ENCODE measurements at regions not wholly inside any gene's neighbourhood (a gene's known extent, or its start where the extent isn't known, plus 50 kb on each side); places are given as distances from the start of the nearest gene placed in this dataset.

DNA sequence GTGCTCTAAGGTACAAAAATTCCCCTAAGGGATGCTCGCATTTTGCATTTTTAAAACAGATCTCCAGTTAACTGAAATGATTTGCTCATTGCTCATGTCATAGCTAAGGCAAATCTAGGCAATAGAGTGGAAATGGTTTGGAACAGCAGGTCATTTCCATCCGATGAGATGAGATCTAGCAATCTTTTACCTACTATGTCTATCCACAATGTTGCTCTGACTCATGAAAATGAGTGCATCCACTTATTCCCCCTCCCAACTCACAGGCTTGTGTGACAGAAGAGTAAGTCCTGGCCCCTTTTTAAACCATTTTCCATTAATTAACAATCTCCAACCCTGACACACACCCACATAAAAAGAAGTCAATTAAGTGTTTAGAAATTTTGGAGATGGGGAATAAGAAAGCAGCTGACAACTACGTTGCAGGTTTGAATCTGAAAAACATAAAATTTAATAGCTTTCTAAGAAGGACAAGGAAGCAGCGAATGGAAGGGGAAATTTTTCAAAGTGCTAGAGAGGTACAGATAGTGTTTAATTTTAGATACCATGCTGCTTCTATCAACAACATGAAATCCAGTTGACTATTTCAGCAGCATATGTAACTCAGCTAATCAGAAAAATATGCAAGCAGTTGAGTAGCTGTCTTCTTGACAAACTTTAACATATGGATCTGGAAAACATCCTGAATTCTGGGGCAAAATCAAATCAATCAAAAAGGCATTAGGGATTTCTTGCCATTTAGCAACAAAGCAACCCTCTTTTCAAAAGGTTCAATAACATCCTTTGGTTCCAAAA, 112.0 kb downstream of the TMCO5A start:
- Mint-ChIP-seq H3K27me3 (ENCODE audit: low read depth in 3 of 3) (peaks cover 1 to 3% (median 2%) of the 10 kb centered on the region in 3 donors), H3K27ac (no peak overlapping the region), H3K4me1 (peaks cover 50% of the 10 kb centered on the region), H3K9me3 (peaks cover 0 to 7% (median 0%) of the 10 kb centered on the region in 7 donors), H3K4me3 (no peak overlapping the region), H3K36me3 (peaks cover 4 to 5% of the 10 kb centered on the region in 2 donors)
- no peaks in the 10 kb centered on the region for H3K79me2 ChIP-seq (ENCODE audit: insufficient read depth, low read length)
- TF ChIP-seq, protein P1, sequence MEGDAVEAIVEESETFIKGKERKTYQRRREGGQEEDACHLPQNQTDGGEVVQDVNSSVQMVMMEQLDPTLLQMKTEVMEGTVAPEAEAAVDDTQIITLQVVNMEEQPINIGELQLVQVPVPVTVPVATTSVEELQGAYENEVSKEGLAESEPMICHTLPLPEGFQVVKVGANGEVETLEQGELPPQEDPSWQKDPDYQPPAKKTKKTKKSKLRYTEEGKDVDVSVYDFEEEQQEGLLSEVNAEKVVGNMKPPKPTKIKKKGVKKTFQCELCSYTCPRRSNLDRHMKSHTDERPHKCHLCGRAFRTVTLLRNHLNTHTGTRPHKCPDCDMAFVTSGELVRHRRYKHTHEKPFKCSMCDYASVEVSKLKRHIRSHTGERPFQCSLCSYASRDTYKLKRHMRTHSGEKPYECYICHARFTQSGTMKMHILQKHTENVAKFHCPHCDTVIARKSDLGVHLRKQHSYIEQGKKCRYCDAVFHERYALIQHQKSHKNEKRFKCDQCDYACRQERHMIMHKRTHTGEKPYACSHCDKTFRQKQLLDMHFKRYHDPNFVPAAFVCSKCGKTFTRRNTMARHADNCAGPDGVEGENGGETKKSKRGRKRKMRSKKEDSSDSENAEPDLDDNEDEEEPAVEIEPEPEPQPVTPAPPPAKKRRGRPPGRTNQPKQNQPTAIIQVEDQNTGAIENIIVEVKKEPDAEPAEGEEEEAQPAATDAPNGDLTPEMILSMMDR (IDR thresholded peaks at IDR 0.05), result no peak
- no peak overlapping the region for H2AFZ ChIP-seq (ENCODE audit: insufficient read depth, low read depth, low read length, poor library complexity, severe bottlenecking)
- no peak overlapping the region for H3K4me3 ChIP-seq (replicated peaks in 1 of 3; ENCODE audit: low read depth in 2 of 3, low read length in 3 of 3)
- H3K27ac ChIP-seq (ENCODE audit: low read depth in 1 of 2, low read length in 2 of 2), result no peak overlapping the region
- no peaks in the 10 kb centered on the region for H3K36me3 ChIP-seq (replicated peaks in 1 of 2; ENCODE audit: control insufficient read depth in 1 of 2, insufficient read depth in 2 of 2, low read length in 2 of 2)
- no peaks in the 10 kb centered on the region for H4K20me1 ChIP-seq (ENCODE audit: insufficient read depth, low read length)
- no peak overlapping the region for H3K9ac ChIP-seq (ENCODE audit: insufficient read depth, low read length, poor library complexity, severe bottlenecking)
- no peak overlapping the region for H3K4me2 ChIP-seq (replicated peaks; ENCODE audit: extremely low read depth, low read length, poor library complexity, severe bottlenecking)
- no peak for DNase-seq
- WGBS (ENCODE audit: insufficient coverage), result 100% methylated on average over 1 of the region's 4 CpGs
- no peaks in the 10 kb centered on the region for H3K9me3 ChIP-seq (replicated peaks in 1 of 2; ENCODE audit: control insufficient read depth in 1 of 2, insufficient read depth in 1 of 2, low read length in 2 of 2)
- intact Hi-C loops (cut with micrococcal nuclease), result no loop called here
- H3K4me1 ChIP-seq (ENCODE audit: control insufficient read depth in 1 of 2, insufficient read depth in 2 of 2, low read length in 2 of 2), result peaks cover 52 to 55% of the 10 kb centered on the region in 2 donors
- no peaks in the 10 kb centered on the region for H3K27me3 ChIP-seq (ENCODE audit: control insufficient read depth in 2 of 2, insufficient read depth in 2 of 2, low read length in 2 of 2)

DNA sequence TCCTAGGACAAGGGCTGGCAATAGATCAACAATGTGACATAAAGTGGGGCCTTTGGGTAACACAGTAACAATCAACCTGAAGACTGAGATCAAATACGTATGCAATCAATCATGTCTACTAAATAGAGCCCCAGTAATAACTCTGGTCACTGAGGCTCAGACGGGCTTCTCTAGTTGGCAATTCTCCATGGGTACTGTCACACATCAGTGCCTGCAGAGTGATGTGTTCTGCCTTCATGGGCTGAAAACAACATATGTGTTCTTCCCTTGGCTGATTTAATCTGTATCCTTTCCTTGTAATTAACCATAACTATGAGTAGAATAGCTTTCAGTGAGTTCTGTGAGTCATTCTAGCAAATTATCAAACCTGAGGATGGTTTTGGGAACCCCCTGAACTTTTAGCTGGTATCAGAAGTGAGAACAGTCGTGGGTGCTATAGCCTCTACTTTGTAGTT, 113.6 kb downstream of the TMCO5A start:
- H3K4me2 ChIP-seq (replicated peaks; ENCODE audit: extremely low read depth, low read length, poor library complexity, severe bottlenecking), result no peak overlapping the region
- intact Hi-C loops (cut with micrococcal nuclease), result no loop called here
- no peaks in the 10 kb centered on the region for H3K27me3 ChIP-seq (ENCODE audit: control insufficient read depth in 2 of 2, insufficient read depth in 2 of 2, low read length in 2 of 2)
- Mint-ChIP-seq H3K36me3 (peaks cover 4 to 5% of the 10 kb centered on the region in 2 donors), H3K9me3 (peaks cover 0 to 7% (median 0%) of the 10 kb centered on the region in 7 donors), H3K4me3 (no peak overlapping the region), H3K27me3 (ENCODE audit: low read depth in 3 of 3) (peaks cover 0 to 3% (median 2%) of the 10 kb centered on the region in 3 donors), H3K27ac (no peak overlapping the region), H3K4me1 (peaks cover 39% of the 10 kb centered on the region)
- WGBS (ENCODE audit: insufficient coverage), result 100% methylated on average over 1 of the region's 3 CpGs
- no peak overlapping the region for H2AFZ ChIP-seq (ENCODE audit: insufficient read depth, low read depth, low read length, poor library complexity, severe bottlenecking)
- TF ChIP-seq, protein P1 (IDR thresholded peaks at IDR 0.05), result no peak
- no peak overlapping the region for H3K9ac ChIP-seq (ENCODE audit: insufficient read depth, low read length, poor library complexity, severe bottlenecking)
- no peaks in the 10 kb centered on the region for H4K20me1 ChIP-seq (ENCODE audit: insufficient read depth, low read length)
- no peaks in the 10 kb centered on the region for H3K36me3 ChIP-seq (replicated peaks in 1 of 2; ENCODE audit: control insufficient read depth in 1 of 2, insufficient read depth in 2 of 2, low read length in 2 of 2)
- no peak for DNase-seq
- H3K4me3 ChIP-seq (replicated peaks in 1 of 3; ENCODE audit: low read depth in 2 of 3, low read length in 3 of 3), result no peak overlapping the region
- H3K9me3 ChIP-seq (replicated peaks in 1 of 2; ENCODE audit: control insufficient read depth in 1 of 2, insufficient read depth in 1 of 2, low read length in 2 of 2), result no peaks in the 10 kb centered on the region
- H3K79me2 ChIP-seq (ENCODE audit: insufficient read depth, low read length), result no peaks in the 10 kb centered on the region
- H3K27ac ChIP-seq (ENCODE audit: low read depth in 1 of 2, low read length in 2 of 2), result no peak overlapping the region
- H3K4me1 ChIP-seq (ENCODE audit: control insufficient read depth in 1 of 2, insufficient read depth in 2 of 2, low read length in 2 of 2), result peaks cover 41 to 45% of the 10 kb centered on the region in 2 donors

All from CD14-positive monocyte (primary cell).